ENCODE measurements at regions not wholly inside any gene's neighbourhood (a gene's known extent, or its start where the extent isn't known, plus 50 kb on each side); places are given as distances from the start of the nearest gene placed in this dataset.

DNA sequence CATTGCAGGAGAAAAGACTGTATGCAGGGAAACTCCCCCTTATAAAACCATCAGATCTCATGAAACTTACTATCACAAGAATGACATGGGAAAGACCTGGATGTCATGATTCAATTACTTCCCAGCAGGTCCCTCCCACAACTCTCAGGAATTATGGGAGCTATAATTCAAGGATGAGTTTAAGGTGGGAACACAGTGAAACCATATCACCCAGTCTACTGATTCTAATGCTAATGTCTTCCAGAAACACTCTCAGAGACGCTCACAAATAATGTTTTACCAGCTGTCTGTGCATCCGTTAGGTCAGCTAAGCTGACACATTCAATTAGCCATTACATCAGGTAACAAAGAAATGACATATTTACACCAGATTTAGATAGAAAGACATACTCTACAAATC is 637.9 kb downstream of the NLGN4Y start:
- no peak for DNase-seq (ENCODE audit: low spot score)

DNA sequence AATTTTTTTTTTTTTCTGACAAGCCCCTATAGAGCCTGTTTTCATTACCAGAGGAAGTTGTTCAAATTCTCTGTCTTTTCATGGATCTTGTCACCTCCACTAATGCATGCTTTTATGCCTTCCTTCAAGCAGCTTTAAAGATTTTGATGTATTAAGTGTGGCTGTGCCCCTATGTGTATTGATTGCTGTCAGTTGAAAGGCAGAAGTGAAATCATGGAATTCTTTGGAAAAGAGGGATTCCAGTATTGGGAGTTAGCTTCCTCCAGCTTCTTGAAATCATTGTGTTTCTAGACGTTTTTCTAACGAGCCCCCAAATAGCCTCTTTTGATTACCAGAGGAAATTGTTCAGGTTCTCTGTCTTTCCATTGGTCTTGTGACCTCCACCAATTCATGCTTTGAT is 655.6 kb downstream of the NLGN4Y start:
- DNase-seq (ENCODE audit: low spot score) = no peak

DNA sequence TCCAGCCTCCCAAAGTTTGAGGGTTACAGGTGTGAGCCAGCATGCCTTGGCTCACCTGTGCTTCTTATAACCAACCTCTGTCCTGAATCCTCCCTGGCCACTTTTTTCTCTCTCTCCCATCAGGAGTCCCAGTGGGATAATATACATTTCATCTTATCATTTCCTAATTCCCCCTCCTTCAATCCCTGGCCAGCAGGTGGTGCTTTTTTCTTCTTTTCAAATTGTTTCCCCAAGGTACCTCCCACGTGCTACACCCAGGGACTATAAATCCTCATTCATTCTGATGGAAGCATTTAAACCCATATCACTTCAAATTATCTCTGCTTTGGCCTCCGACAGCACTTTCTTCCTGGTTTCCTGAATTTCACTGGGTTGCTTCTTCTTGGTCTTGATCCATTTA is 704.7 kb downstream of the NLGN4Y start:
- DNase-seq (ENCODE audit: low spot score) = peak; percentile 1

DNA sequence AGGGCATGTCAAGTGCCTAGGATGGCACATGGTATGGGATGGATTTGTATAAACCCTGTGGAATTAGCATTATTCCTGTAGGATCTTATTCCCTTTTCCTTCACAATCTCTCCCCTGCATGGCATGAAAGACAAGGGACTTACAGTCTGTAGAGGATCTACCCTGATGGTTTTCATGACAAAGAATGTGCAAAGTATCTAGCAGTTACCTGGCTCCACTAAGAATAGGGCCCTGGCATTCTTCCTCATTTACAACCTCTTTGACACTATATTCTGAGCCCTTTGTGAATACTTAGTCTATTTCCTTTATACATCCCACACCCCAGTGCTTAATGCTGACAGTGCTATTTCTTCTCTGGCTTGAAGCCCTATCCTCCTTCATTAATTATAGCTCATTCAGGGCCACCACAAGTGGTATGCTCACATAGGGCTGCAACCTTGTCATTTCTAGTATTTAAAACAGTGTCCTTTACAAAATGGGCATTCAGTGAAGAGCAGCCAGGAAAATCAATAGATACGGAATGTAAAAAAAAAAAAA is 715.3 kb downstream of the NLGN4Y start:
- no peak for DNase-seq (ENCODE audit: low spot score)

DNA sequence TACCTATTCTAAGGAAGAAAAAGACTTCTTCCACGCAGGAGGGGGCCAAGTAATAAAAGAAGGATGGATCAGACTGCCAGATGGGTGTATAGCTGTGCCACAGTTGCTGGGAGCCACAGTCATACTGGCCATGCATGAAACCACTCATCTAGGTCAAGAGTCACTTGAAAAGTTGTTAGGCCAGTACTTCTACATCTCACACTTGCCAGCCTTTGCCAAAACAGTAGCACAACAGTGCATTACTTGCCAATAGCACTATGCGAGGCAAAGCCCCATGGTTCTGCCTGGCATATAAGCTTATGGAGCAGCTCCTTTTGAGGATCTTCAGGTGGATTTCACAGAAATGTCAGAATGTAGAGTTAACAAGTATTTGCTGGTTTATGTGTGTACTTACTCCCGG is 735.0 kb downstream of the NLGN4Y start:
- DNase-seq (ENCODE audit: low spot score) = no peak

DNA sequence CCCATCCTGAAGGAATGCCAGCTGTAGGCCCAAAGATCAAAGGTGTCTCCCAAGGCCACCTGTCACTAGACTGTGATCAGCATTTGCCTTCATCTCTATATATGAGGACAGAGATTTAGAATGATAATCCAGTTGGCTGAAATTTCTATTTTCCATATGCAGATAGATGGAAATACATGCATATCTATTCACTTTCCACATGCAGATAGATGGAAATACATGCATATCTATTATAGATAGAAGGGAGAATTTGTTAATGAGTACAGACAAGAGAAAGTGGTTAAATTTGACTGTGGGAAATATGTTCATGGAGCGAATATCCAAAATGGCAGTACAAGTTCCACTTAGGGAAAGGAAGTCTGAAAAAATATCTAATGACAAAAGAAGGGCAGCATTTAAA is 762.2 kb downstream of the NLGN4Y start:
- no peak for DNase-seq (ENCODE audit: low spot score)

DNA sequence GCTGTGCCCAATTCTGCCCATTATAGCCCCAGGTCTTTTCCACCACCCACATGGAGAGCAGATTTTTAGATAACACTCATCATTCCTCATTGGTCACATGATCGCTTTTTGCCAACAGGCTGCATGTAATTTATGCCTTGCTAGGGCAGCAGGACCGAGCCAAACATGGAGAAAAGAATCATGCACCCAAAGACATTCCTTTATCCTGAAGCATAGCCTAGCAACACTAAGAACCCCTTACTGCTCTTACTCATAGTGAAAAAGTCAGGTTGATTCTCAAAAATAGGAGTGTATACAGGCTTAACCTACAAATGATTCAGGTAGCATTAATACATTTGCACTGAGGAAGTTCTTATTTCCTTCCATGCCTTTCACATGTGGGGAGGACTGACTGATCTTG is 765.5 kb downstream of the NLGN4Y start:
- DNase-seq (ENCODE audit: low spot score) = no peak

DNA sequence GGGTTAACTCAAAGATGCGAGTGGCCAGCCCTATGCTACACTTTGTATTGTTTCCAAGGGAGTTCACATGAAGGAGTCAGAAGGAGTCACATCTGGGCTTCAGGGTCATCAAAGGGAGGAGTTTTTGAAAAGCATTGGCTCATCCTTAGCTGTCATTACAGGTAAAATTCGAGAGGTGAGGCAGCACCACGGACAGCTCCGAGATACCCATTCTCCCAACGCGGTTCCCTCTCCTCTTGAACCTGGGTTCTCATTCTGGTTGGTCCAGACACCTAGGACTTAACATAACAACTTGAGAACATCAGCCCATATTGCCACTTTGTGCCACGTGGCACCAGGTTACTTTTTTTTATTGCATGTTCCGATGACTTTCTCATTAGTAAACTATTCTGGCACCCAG is 768.6 kb downstream of the NLGN4Y start:
- DNase-seq (ENCODE audit: low spot score) = no peak

DNA sequence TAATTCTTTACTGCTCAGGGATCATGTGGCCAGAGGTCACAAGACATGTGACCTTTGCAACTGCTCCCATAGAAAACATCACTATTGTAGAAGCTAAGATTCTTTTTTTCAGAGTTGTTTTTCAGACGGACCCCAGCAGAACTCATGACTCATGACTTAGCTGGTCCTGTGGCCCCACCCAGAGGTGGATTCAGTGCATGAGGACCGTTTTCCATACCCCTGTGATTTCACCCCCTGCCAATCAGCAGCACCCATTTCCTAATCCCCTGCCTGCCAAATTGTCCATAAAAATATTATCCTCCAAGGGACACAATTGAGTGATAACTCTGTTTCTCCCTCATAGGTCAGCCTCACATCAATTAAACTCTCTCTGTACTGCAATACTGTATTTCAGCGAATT is 777.5 kb downstream of the NLGN4Y start:
- DNase-seq (ENCODE audit: low spot score) = no peak

DNA sequence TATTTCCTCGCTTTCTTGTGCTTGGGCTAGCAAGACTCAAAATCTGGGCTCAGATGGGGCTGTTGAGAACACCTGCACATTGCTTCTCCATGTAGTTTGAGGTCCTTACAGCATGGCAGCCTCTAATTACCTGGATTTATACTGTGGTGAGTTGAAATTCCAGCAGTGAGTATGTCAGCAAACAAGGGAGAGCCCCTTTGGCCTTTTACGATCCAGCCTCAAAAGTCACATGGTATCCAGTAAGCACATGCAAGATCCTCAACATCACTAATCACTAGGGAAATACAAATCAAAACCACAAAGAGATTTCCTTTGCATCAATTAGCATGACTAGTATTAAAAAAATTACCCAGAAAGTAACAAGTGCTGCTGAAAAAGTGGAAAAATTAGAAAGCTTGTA is 787.8 kb downstream of the NLGN4Y start:
- peak; percentile 5 for DNase-seq (ENCODE audit: low spot score)

DNA sequence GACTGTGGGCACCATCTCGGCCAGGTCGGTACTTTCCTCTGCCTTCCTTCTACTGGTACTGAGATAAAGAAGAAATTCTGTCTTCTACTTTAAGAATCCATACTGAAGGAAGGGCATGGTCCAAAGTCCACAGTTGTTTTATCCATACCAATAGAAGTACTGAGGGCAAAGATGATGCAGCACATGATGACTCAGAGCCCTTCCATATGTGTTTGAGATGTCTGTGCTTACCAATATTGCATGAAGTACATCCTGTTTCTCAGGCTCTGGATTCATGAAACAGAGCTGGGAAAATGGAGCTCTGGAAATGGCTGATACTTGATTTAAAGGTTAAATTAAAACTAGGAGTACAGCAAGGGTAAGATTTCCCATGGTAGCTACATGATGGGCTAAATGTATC is 799.9 kb downstream of the NLGN4Y start:
- DNase-seq (ENCODE audit: low spot score) = no peak

DNA sequence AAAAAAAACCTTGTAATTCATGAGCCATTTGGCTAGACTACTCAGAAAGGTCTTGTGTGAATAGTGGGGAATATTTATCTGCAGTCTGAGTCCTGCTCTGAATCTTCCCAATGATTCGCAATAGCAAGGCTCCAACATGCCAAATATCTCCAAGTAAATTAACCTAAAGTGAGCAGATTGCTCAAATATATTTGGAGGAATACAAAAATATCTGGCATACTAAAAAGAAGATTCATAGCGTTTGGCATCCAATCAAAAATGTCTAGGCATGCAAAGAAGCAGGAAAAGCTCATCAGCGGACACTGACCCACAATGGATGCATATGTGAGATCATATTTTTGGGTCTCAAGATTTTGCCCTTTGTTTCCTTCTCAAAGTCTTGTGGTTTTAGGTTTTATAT is 800.9 kb downstream of the NLGN4Y start:
- DNase-seq (ENCODE audit: low spot score) = no peak

DNA sequence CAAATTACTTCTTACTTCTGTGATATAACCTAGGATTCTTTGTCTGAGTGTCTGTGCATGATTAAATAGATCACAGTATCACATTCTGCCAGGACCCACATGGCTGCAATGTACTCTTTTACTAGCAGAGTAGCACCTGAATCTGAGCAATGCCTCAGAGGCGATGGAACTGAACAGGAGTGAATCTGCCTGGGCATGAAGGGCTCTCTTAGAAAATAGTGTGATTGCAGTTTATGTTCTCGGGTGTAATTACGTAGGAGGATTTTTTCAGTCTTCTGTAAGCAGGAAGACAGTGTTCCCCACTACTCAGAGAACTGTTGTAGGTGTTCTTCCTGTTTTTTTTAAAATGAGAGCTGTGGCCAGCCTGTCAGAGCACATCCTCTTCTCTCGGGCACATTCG is 802.3 kb downstream of the NLGN4Y start:
- DNase-seq (ENCODE audit: low spot score) = no peak

DNA sequence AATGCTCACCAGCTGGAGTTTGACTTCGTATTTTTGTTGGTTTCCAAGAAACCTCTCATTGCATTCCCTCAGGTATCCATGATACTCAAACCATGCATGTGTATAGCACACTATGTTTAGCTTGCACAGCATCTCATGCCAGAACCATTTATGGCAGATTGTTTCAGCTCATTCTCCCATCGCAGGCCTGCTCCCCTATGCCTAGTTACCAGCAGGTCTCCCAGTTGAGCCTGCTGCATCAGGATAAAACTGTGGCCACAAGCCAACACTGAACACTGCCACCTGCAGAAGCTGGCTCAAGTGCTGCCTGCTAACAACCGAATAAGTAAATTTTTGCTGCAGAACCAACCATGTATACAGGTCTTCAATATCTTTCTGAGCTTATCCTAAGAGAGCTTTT is 804.5 kb downstream of the NLGN4Y start:
- no peak for DNase-seq (ENCODE audit: low spot score)

DNA sequence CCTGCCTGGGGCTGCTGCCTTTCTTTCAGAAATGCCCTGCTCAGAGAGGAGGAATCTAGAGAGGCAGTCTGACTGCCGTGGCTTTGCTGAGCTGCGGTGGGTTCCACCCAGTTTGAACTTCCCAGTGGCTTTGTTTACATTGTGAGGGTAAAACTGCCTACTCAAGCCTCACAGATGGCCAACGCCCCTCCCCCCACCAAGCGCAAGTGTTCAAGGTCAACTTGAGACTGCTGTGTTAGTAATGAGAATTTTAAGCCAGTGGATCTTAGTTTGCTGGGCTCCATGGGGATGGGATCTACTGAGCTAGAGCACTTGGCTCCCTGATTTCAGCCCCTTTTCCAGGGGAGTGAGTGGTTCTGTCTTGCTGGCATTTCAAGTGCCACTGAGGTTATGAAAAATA is 819.2 kb downstream of the NLGN4Y start:
- no peak for DNase-seq (ENCODE audit: low spot score)

DNA sequence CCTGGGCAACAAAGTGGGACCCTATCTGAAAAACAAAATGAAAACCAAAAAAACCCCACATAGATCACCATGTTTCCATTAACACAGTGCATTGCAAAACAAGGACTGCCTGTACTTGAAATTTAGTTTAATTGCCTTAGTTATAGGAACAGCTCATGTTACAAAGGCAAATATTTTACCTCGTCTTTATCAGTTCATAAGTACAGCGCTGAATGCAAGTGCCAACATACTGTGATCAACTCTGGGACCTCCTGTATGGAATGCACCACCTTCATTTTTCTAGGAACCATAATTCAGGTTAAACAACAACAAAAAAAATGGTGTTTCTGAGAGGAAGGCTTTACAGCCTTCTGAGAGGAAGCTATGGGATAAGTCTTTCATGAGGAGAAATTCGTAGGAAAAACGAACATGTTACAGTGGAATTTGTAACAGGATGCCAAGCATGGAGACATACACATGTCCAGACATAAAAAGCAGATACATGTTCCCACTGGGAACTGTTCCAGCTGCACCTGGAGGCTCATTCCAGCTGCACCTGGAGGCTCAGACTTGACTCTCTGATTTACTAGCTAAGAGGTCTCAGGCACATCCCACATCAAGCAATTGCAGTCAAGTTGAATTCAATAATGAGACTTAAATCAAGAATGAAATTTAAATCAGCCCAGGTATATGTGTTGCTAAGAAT is 821.3 kb downstream of the NLGN4Y start:
- no peak for DNase-seq (ENCODE audit: low spot score)

DNA sequence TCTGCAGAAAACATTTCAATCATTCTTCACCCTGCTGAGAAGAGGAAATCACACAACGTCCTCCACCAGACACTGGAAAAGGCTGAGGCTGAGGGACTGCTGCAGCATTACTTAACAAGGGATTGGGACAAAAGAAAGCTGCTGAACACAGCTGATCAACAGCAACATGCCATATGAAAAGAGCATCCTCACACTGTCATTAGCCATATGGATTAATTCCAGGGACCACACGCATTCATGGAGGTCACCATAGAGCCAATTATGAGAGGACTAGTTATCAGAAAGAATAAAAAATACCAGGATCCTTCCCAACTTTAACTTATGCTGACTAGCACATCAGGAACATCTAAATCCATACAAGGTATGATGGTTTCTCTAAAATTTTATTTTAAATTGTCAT is 825.0 kb downstream of the NLGN4Y start:
- no peak for DNase-seq (ENCODE audit: low spot score)

DNA sequence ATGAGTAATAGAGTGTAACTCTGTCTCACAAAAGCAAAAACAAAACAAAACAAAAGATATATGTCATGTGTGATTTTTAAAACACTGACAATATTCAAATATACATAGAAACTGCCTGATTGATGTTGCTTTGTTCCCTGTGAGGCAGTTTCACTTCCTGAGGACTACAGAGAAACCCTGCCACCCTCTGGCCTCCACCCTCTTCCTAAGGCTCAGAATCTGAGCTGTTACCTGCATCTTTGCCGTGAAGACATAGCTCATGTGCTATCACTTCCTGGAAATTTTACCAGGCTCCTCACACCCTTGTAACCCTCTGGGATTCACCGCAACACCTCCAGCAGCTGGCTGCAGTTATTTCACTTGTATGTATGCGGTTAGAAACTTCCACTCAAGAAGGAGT is 831.0 kb downstream of the NLGN4Y start:
- no peak for DNase-seq (ENCODE audit: low spot score)

DNA sequence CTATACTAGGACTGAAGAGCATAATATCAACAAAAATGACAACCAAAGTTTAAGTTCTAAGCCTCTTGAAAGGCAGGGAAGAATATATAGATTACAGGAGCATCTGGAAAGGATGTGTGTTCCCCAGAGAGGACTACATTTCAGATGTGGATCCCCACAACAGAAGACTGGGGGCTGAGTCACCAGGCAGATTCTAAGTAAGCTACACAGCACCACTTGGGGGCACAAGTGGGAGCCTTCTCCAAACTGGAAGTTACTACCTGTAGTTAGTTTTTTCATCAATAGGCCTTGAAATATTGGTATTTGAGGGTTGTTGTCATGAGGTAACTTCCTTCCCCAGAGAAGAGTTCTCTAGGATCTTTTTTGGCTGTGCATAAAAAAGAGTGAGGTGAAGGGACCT is 836.1 kb downstream of the NLGN4Y start:
- no peak for DNase-seq (ENCODE audit: low spot score)

DNA sequence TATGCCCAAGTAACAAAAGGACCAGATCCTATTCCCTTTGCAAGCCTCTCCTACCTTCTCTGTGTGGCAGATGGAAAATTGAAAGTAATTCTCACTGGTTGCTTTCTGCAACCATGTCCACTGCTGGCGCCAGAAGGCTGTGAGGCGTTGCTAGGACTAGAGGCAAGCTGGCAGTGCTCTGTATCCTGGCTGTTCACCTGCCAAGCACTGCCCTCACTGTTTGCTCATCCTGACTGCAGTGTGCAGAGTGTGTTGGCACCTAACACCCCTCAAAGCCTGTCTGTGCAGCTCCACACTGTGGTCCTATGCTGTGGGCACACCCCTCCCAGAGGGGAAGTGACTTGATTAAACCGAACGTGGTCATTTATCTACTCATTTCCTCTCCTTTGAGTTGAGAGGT is 840.7 kb downstream of the NLGN4Y start:
- no peak for DNase-seq (ENCODE audit: low spot score)

DNA sequence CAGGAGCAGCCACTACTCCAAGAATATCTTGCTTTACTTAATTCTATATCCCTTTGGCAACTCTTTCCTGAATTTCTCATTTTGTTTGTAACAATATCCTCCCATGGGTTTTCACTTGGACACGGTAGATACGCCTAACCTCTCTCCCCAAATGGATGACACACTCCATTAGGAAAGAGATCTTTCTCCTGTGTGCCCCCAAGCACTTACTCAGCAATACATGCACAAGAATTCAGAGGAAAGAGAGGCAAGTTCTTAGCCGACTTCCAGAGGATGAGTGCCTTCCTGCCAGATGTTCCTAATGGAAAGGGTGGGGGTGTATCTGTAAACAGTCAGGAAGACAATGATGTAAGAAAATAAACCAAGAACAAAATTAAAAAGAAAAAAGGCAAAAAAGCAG is 844.5 kb downstream of the NLGN4Y start:
- DNase-seq (ENCODE audit: low spot score) = no peak

DNA sequence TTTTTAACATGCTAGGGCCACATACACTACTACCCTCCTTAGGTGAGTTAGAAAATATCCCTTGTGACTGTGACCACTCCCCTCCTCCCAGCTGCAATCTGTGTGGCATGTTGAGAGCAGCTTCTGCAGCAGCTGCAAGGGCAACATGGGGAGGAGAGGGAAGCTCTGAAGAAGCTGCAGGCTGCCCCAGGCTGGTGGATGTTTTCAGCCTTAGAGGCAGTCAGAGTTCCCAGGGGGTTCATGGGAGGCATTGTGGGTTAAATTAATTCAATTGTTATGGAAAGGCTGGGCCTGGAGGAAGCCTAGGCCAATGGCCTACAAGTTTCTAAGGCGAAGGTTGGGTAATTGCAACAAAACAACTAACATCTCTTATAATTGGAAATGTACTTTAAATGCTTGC is 860.8 kb downstream of the NLGN4Y start:
- DNase-seq (ENCODE audit: low spot score) = no peak

DNA sequence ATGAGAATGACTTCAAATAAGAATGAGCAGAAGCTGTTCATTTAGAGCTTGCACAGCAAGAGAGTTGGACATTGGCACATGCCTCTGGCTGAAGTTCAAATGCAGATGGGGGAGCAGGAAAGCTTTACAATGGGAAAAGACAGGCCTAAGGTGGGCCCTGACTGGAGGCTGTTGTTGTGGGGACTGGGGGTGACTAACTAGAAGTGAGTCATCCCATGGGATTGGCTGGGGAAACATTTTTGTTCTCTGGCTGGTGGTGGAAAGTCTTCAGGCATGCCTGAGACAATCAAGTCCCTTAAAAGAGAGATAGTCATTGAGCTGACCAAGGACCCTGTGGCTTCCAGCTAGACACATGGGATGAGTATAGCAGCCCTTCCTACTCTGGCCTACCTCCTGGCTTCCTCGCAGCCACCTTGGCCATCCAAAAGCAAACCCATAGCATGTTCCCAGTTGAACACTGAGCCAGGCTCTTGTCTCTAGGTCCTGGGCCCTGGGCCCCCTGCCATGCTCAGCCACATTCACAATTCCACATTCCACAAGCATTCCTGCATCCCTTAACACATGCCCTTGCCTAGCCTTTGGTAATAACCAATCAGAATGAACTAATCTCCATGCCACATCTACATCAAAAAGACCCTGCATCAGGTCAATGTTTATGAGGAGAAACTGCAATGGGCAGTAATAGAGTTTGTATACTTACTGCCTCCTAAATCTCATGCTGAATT is 873.4 kb downstream of the NLGN4Y start:
- no peak for DNase-seq (ENCODE audit: low spot score)

DNA sequence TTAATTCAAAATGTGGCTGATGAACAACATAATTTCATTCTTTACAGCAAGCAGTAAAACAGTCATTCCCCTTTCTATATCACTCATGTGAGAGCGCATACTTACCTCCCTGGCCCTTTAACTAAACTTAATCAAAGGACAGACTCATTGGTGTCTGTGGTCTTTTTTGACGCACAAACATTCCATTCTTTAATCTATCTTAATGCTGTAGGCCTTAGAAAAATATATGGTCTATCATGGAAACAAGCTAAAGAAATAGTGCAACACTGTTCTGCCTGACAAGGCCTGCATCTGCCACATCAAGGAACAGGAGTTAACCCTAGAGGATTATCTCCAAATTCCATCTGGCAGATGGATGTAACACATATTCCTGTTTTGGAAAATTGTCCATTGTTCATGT is 878.1 kb downstream of the NLGN4Y start:
- DNase-seq (ENCODE audit: low spot score) = no peak
